PFSK-1 (cell line): ENCODE measurements at regions not wholly inside any gene's neighbourhood (a gene's known extent, or its start where the extent isn't known, plus 50 kb on each side); places are given as distances from the start of the nearest gene placed in this dataset.

Experiments
- FOXP2 ChIP-seq: optimal IDR thresholded peaks from 2 replicates; pipeline ENCODE3; 2011; ENCODE audit warnings: borderline replicate concordance, control low read depth, inconsistent platforms; ENCODE audit not compliant: insufficient read depth; ENCODE audit errors: extremely low read length, extremely low read depth
- POLR2AphosphoS5 ChIP-seq: IDR thresholded peaks from 2 replicates; pipeline ENCODE4 v1.6.1; 2012; ENCODE audit warnings: low read depth, mild to moderate bottlenecking, control low read depth, low read length, moderate library complexity
- REST ChIP-seq, 2 experiments: IDR thresholded peaks; 2 replicates each; pipeline versions ENCODE4 v1.6.1 to v1.8.0; 2011 to 2012; ENCODE audit warnings: low read depth in 2 of 2, low read length in 2 of 2, control low read depth in 1 of 2, inconsistent platforms in 1 of 2, mild to moderate bottlenecking in 1 of 2, moderate library complexity in 1 of 2; ENCODE audit not compliant: insufficient read depth in 1 of 2
- SIN3A ChIP-seq: IDR thresholded peaks from 2 replicates; pipeline ENCODE4 v1.6.1; 2012; ENCODE audit warnings: mild to moderate bottlenecking, low read length, moderate library complexity, borderline replicate concordance; ENCODE audit not compliant: insufficient read depth
- TAF1 ChIP-seq: IDR thresholded peaks from 2 replicates; pipeline ENCODE4 v1.6.1; 2012; ENCODE audit warnings: low read length, control low read depth, borderline replicate concordance; ENCODE audit not compliant: insufficient read depth

GRCh38 chr6:92281571-92282076 lies 1137.7 kb downstream of the EPHA7 start:
- TF ChIP-seq REST (IDR thresholded peaks at IDR 0.05; ENCODE audit: insufficient read depth in 1 of 2, low read depth in 2 of 2, low read length in 2 of 2) (no peak), POLR2AphosphoS5 (no peak), FOXP2 (no peak), SIN3A (no peak), TAF1 (no peak)

- no peak for TF ChIP-seq TAF1
- no peak for TF ChIP-seq REST (IDR thresholded peaks at IDR 0.05; ENCODE audit: insufficient read depth in 1 of 2, low read depth in 2 of 2, low read length in 2 of 2)
- no peak for TF ChIP-seq SIN3A
- TF ChIP-seq POLR2AphosphoS5 = no peak
Measured at GRCh38 chr6:92275150-92275549, 1144.2 kb downstream of the EPHA7 start.

- TF ChIP-seq REST (IDR thresholded peaks at IDR 0.05; ENCODE audit: insufficient read depth in 1 of 2, low read depth in 2 of 2, low read length in 2 of 2) (no peak), SIN3A (no peak), FOXP2 (no peak), POLR2AphosphoS5 (no peak), TAF1 (no peak)
Measured at GRCh38 chr6:92274588-92274987, 1144.8 kb downstream of the EPHA7 start.

GRCh38 chr6:92273694-92274093 lies 1145.7 kb downstream of the EPHA7 start:
- TF ChIP-seq TAF1 (no peak), FOXP2 (no peak), SIN3A (no peak), REST (IDR thresholded peaks at IDR 0.05; ENCODE audit: insufficient read depth in 1 of 2, low read depth in 2 of 2, low read length in 2 of 2) (no peak), POLR2AphosphoS5 (no peak)

GRCh38 chr6:92271091-92271490 lies 1148.3 kb downstream of the EPHA7 start:
- no peak for TF ChIP-seq FOXP2
- TF ChIP-seq POLR2AphosphoS5 = no peak
- no peak for TF ChIP-seq TAF1
- no peak for TF ChIP-seq REST (IDR thresholded peaks at IDR 0.05; ENCODE audit: insufficient read depth in 1 of 2, low read depth in 2 of 2, low read length in 2 of 2)
- TF ChIP-seq SIN3A = no peak
